ENCODE measurements at regions not wholly inside any gene's neighbourhood (a gene's known extent, or its start where the extent isn't known, plus 50 kb on each side); places are given as distances from the start of the nearest gene placed in this dataset.

GRCh38 chr2:225764346-225764745, 364.8 kb downstream of the NYAP2 start:
- TF ChIP-seq ZNF501 (tag by site-specific recombination; IDR thresholded peaks at IDR 0.05) (no peak), ZNF707 (tag by site-specific recombination; IDR thresholded peaks at IDR 0.05) (no peak), ZNF521 (tag by site-specific recombination; IDR thresholded peaks at IDR 0.05) (no peak), ZNF623 (tag by site-specific recombination; IDR thresholded peaks at IDR 0.05) (no peak), ZNF776 (tag by site-specific recombination; IDR thresholded peaks at IDR 0.05; ENCODE audit: borderline replicate concordance) (no peak), SCRT2 (tag by site-specific recombination; IDR thresholded peaks at IDR 0.05) (no peak)
- Histone ChIP-seq H3K36me3 (ENCODE audit: control insufficient read depth in 2 of 2, insufficient read depth in 1 of 2, low read length in 2 of 2) (no peaks in the 10 kb centered on the region), H3K4me1 (ENCODE audit: control insufficient read depth, insufficient read depth, low read length) (no peaks in the 10 kb centered on the region), H3K9me3 (ENCODE audit: control insufficient read depth, insufficient read depth, low read depth, low read length) (no peaks in the 10 kb centered on the region), H3K27ac (ENCODE audit: extremely low read depth, low read depth, low read length) (no peak overlapping the region), H3K4me3 (ENCODE audit: low read depth, low read length) (no peak overlapping the region)
- CTCF ChIA-PET, result interaction anchor here (0.8 to 1.0 kb wide), 2 partner anchors 9 to 1039 kb away, joined by 3 read pairs; no protein-coding TSS in a partner anchor
- POLR2A ChIA-PET, result no interaction called here

GRCh38 chr2:225763711-225764110, 364.2 kb downstream of the NYAP2 start:
- POLR2A ChIA-PET, result no interaction called here
- Histone ChIP-seq H3K36me3 (ENCODE audit: control insufficient read depth in 2 of 2, insufficient read depth in 1 of 2, low read length in 2 of 2) (no peaks in the 10 kb centered on the region), H3K4me1 (ENCODE audit: control insufficient read depth, insufficient read depth, low read length) (no peaks in the 10 kb centered on the region), H3K27ac (ENCODE audit: extremely low read depth, low read depth, low read length) (no peak overlapping the region), H3K9me3 (ENCODE audit: control insufficient read depth, insufficient read depth, low read depth, low read length) (no peaks in the 10 kb centered on the region), H3K4me3 (ENCODE audit: low read depth, low read length) (no peak overlapping the region)
- no peak for TF ChIP-seq ZNF416 (tag by site-specific recombination; IDR thresholded peaks at IDR 0.05)
- TF ChIP-seq ZNF837 (tag by site-specific recombination; IDR thresholded peaks at IDR 0.05), result no peak
- no peak for TF ChIP-seq ZNF280D (tag by site-specific recombination; IDR thresholded peaks at IDR 0.05)
- no peak for TF ChIP-seq ZNF248 (tag by site-specific recombination; IDR thresholded peaks at IDR 0.05)
- no peak for TF ChIP-seq PRDM10 (tag by site-specific recombination; IDR thresholded peaks at IDR 0.05)
- TF ChIP-seq ZNF362 (tag by site-specific recombination; IDR thresholded peaks at IDR 0.05), result no peak
- no peak for TF ChIP-seq KLF7 (tag by site-specific recombination; IDR thresholded peaks at IDR 0.05; ENCODE audit: borderline replicate concordance)
- TF ChIP-seq KLF16 (tag by site-specific recombination; IDR thresholded peaks at IDR 0.05), result no peak
- TF ChIP-seq ZBTB10 (tag by site-specific recombination; IDR thresholded peaks at IDR 0.05), result no peak
- TF ChIP-seq TSHZ1 (tag by site-specific recombination; IDR thresholded peaks at IDR 0.05; ENCODE audit: borderline replicate concordance), result no peak
- TF ChIP-seq ZXDB (tag by site-specific recombination; IDR thresholded peaks at IDR 0.05), result no peak
- TF ChIP-seq ZNF623 (tag by site-specific recombination; IDR thresholded peaks at IDR 0.05), result no peak
- no peak for TF ChIP-seq OSR2 (tag by site-specific recombination; IDR thresholded peaks at IDR 0.05)
- TF ChIP-seq ZNF114 (tag by site-specific recombination; IDR thresholded peaks at IDR 0.05), result no peak
- no peak for TF ChIP-seq ZNF776 (tag by site-specific recombination; IDR thresholded peaks at IDR 0.05; ENCODE audit: borderline replicate concordance)
- TF ChIP-seq ZNF155 (tag by site-specific recombination; IDR thresholded peaks at IDR 0.05), result no peak
- CTCF ChIA-PET, result interaction anchor here (0.6 to 1.0 kb wide), 2 partner anchors 123 to 1039 kb away, joined by 3 read pairs; no protein-coding TSS in a partner anchor
